Stimulated activated effector memory CD8-positive, alpha-beta T cell treated with anti-CD3 and anti-CD28 coated beads, Interleukin-12 subunit alpha, Interleukin-12 subunit beta, amount 100 ng/mL, for 72 hours (primary cell): ENCODE measurements at regions not wholly inside any gene's neighbourhood (a gene's known extent, or its start where the extent isn't known, plus 50 kb on each side); places are given as distances from the start of the nearest gene placed in this dataset.
A peak's percentile ranks its signal among the peaks of the same experiment; 100 is the strongest.
"Not testable (repeated sequence)": the region's sequence is repeated elsewhere in the genome, so short reads cannot be mapped to it uniquely, and the experiment has no call there.

ENCODE experiments used
- ATAC-seq: fragments of 150-1000 bp; cut with Tn5 transposase; 2 replicates; pipeline ENCODE4 v1.10.0; 2021
- DNase-seq, 2 donors: peaks; one replicate each; pipeline ENCODE4 v3.0.0; 2021 to 2022; ENCODE audit warnings: low spot score in 2 of 2
- H3K27ac Mint-ChIP-seq: one replicate; pipeline ENCODE4 v1.8.0; 2022; ENCODE audit warnings: mild to moderate bottlenecking, mixed read lengths
- H3K36me3 Mint-ChIP-seq: one replicate; pipeline ENCODE4 v1.8.0; 2022; ENCODE audit warnings: mild to moderate bottlenecking, mixed read lengths
- H3K4me1 Mint-ChIP-seq: one replicate; pipeline ENCODE4 v1.8.0; 2022; ENCODE audit warnings: mixed read lengths
- H3K4me3 Mint-ChIP-seq: one replicate; pipeline ENCODE4 v1.8.0; 2022; ENCODE audit warnings: mild to moderate bottlenecking, mixed read lengths
- H3K9me3 Mint-ChIP-seq: one replicate; pipeline ENCODE4 v1.8.0; 2022; ENCODE audit warnings: mixed read lengths

DNA sequence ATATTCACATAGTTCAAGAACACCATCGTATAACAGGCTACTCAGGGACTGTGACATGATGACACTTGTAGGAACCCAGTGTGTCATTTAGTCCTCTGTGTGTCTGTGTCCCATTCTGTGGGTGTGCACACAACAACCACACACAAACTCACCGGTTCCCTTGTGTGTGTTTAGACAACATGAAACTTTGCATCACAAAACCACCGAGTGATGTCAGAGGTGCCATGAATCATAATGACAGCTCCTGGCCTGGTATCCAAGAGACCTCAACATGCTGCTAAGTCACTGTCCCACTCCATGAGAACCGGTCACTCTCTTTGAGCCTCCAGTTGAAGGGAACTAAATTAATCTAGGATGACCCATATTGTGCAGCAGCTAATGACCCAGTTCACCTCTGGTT is 421.3 kb downstream of the PREX1 start:
- DNase-seq: no peak
- Mint-ChIP-seq H3K27ac (no peak overlapping the region), H3K36me3 (no peaks in the 10 kb centered on the region), H3K4me1 (no peaks in the 10 kb centered on the region), H3K9me3 (no peaks in the 10 kb centered on the region), H3K4me3 (no peak overlapping the region)
- ATAC-seq: peak; percentile 80

DNA sequence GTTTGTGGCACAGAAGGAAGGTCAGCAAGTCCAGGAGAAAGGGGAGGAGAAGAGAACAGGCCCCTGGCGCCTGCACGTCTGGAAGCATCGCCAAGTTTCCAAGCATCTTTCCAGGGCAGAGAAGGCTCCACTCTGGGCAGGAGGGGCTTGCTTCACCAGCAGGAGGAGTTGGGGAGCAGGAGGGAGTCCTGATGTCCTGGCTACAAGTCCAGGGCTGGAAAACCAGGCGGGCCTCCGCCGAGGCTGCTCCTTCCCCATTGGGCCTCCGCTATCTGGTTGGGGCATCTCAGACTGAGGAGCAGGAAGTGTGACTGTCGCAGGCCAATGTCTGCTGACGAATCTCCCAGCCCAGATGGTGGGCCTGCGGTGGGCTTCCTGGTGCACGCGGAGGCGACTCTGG is 421.9 kb downstream of the PREX1 start:
- Mint-ChIP-seq H3K36me3 (no peaks in the 10 kb centered on the region), H3K4me1 (no peaks in the 10 kb centered on the region), H3K4me3 (no peak overlapping the region), H3K9me3 (no peaks in the 10 kb centered on the region), H3K27ac (no peak overlapping the region)
- DNase-seq: no peak
- peak; percentile 14 for ATAC-seq

GRCh38 chr20:48404598-48404997 is 423.2 kb downstream of the PREX1 start:
- H3K4me3 Mint-ChIP-seq: no peak overlapping the region
- DNase-seq: no peak
- no peaks in the 10 kb centered on the region for H3K36me3 Mint-ChIP-seq
- H3K4me1 Mint-ChIP-seq: no peaks in the 10 kb centered on the region
- ATAC-seq: no peak
- H3K9me3 Mint-ChIP-seq: no peaks in the 10 kb centered on the region
- no peak overlapping the region for H3K27ac Mint-ChIP-seq

DNA sequence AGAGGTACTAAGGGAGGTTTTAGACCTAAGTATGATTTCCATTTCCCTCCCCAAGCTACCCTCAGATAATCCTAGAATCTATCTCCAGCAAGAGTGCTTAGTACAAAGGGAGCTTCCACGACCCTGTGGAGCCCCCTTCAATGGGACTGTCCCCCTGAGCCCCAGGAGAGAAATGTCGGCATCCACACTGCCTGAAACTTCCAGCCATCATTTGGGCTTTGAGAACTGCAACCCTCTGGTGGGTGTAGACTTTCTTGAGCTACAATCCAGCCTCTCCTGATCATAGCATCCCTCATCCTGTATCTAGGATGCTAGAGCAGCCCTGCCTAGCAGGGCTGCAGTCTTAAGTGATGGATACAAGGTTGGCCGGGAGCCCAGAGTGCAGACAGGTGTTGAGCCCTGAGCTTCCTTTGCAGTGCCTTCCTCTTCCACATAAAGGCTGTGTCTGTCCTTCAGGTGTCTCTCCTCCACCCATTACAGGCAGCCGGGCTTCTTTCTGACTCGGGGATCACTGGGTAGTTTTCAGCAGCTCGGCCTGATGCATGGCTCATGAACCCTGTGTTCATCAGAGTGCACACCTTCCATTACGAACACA is 424.5 kb downstream of the PREX1 start:
- no peak overlapping the region for H3K27ac Mint-ChIP-seq
- no peaks in the 10 kb centered on the region for H3K36me3 Mint-ChIP-seq
- H3K9me3 Mint-ChIP-seq: no peaks in the 10 kb centered on the region
- ATAC-seq (no peak), DNase-seq (no peak)
- no peak overlapping the region for H3K4me3 Mint-ChIP-seq
- no peaks in the 10 kb centered on the region for H3K4me1 Mint-ChIP-seq

- Mint-ChIP-seq H3K36me3 (no peaks in the 10 kb centered on the region), H3K4me3 (no peak overlapping the region), H3K27ac (no peak overlapping the region)
These were observed 426.4 kb downstream of the PREX1 start for GRCh38 chr20:48401359-48401758.

DNA sequence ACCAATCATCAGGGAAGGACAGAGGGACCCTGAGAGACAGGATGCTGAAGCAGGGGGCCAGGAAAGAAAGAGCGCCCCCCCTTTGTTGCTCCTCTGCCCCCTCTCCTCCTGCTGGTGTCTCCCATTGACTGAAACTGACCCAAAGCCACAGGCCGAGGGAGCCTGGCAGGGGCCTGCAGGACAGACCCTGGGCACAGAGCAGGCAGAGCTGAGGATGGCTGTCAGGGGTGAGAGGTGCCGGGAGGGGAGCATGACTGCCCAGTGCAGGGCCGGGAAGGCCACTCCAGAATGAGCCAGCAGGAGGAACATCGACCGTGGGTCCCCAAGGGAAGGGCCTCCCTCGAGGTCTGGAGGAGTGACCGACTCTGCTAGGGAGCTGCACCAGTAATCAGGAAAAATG is 427.8 kb downstream of the PREX1 start:
- no peaks in the 10 kb centered on the region for H3K9me3 Mint-ChIP-seq
- H3K36me3 Mint-ChIP-seq: no peaks in the 10 kb centered on the region
- no peak for DNase-seq
- H3K4me3 Mint-ChIP-seq: no peak overlapping the region
- no peak for ATAC-seq
- no peaks in the 10 kb centered on the region for H3K4me1 Mint-ChIP-seq
- H3K27ac Mint-ChIP-seq: no peak overlapping the region

More at GRCh38 chr20:48401359-48401758, 426.4 kb downstream of the PREX1 start:
- no peaks in the 10 kb centered on the region for H3K4me1 Mint-ChIP-seq
- no peak for ATAC-seq
- H3K9me3 Mint-ChIP-seq: no peaks in the 10 kb centered on the region
- DNase-seq: no peak

- H3K4me3 Mint-ChIP-seq: no peak overlapping the region
- no peak overlapping the region for H3K27ac Mint-ChIP-seq
- H3K9me3 Mint-ChIP-seq: no peaks in the 10 kb centered on the region
- no peak for ATAC-seq
- no peak for DNase-seq
- H3K36me3 Mint-ChIP-seq: no peaks in the 10 kb centered on the region
- H3K4me1 Mint-ChIP-seq: no peaks in the 10 kb centered on the region
These were observed 429.0 kb downstream of the PREX1 start for GRCh38 chr20:48398506-48399449.

DNA sequence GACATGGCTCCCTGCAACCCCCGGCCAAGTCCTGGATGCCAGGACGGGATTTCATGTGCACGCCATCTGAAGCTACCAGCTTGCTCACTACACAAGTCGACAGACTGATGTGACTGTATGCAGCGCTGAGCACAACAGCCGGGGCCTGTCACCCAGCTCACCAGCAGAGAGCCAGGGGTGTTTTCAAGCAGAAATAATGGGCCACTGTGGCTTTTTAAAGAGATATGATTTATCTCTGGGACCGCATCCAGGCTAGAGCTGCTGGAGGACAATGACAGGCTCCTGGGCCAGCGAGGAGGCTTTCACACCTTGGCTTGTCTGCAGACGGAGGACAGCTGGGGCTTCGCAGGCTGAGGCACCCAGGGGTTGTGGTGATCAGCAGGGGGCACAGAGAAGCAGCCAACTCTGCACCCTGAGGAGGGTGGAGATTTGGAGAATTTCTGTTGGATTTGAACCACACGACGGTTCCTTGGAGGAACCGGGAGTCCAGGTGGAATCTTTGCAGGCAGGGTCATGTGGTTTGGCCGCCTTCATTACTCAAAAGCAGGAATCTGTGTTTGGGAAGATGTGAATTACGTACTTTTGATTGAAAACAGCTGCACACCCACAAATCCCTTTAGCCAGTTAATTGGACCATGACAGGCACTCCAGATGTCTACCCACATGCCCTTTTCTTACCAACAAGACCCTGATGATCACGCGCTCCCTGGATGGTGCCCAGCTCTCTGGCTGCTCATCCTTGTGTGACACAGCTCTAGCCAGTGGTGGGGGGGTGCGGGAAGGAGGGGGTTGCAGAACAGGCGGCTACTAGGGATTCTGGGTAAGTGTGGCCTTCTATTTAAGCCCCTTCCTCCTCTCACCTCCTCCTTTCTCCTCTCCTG is 430.6 kb downstream of the PREX1 start:
- H3K4me1 Mint-ChIP-seq, DNase-seq, H3K27ac Mint-ChIP-seq, H3K4me3 Mint-ChIP-seq, H3K9me3 Mint-ChIP-seq, ATAC-seq, H3K36me3 Mint-ChIP-seq: not testable (repeated sequence)

- H3K9me3 Mint-ChIP-seq: peaks cover 5% of the 10 kb centered on the region
- DNase-seq: no peak
These were observed 431.8 kb downstream of the PREX1 start for GRCh38 chr20:48395816-48396546.

GRCh38 chr20:48394415-48395081 is 433.3 kb downstream of the PREX1 start:
- Mint-ChIP-seq H3K27ac (no peak overlapping the region), H3K36me3 (no peaks in the 10 kb centered on the region), H3K9me3 (peaks cover 10% of the 10 kb centered on the region), H3K4me1 (no peaks in the 10 kb centered on the region), H3K4me3 (no peak overlapping the region)
- DNase-seq (no peak), ATAC-seq (peak; percentile 8)

More at GRCh38 chr20:48395816-48396546, 431.8 kb downstream of the PREX1 start:
- no peak overlapping the region for H3K4me3 Mint-ChIP-seq
- H3K4me1 Mint-ChIP-seq: no peaks in the 10 kb centered on the region
- no peak for ATAC-seq
- no peak overlapping the region for H3K27ac Mint-ChIP-seq
- H3K36me3 Mint-ChIP-seq: no peaks in the 10 kb centered on the region

DNA sequence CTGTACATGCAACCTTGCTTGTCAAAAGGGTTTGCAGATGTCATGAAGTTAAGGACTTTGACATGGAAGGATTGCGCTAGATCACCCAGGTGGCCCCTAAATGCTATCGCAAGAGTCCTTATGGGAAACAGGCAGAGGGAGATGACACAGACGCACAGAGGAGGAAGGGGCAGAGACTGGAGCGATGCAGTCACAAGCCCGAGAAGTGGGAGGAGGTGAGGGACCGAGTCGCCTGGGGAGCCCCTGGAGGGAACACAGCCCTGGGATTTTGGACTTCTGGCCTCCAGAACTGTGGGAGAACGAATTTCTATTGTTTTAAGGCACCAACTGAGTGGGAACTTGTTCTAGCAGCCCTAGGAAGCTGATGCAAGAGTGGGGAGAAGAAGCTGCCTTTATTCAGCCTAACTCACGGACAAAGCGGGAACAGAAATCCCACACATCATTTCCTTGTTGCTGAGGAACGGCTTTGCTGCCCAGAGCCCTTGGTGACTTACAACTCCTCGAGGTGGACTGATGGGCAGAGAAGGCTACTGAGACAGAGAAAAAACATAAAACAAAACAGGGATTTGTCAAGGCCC is 434.0 kb downstream of the PREX1 start:
- ATAC-seq: no peak
- H3K4me1 Mint-ChIP-seq: no peaks in the 10 kb centered on the region

DNA sequence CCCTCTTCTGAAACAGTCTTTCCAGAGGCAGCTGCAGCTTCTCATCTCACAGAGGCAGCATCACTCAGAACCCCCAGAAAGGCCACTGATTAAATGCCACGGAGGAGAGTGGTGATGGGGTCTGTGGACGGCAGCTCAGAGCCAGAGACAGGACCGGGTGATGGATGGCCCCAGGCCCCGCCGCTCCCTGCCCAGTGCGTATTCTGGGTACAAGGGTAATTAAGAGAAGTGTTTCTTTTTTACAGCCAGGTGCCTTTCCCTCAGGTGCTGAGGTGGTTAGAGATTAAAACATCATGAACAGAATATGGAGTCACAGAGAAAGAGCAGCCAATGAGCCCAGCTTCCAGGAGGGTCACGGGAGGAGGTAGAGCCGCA is 434.5 kb downstream of the PREX1 start:
- Mint-ChIP-seq H3K36me3 (no peaks in the 10 kb centered on the region), H3K9me3 (peaks cover 10% of the 10 kb centered on the region), H3K4me3 (no peak overlapping the region), H3K27ac (no peak overlapping the region), H3K4me1 (no peaks in the 10 kb centered on the region)
- DNase-seq (no peak), ATAC-seq (no peak)

More for the DNA sequence above, 434.0 kb downstream of the PREX1 start:
- Mint-ChIP-seq H3K4me3 (no peak overlapping the region), H3K36me3 (no peaks in the 10 kb centered on the region), H3K27ac (no peak overlapping the region), H3K9me3 (peaks cover 10% of the 10 kb centered on the region)
- DNase-seq: no peak

GRCh38 chr20:48392407-48393310 is 435.1 kb downstream of the PREX1 start:
- no peak for DNase-seq
- no peaks in the 10 kb centered on the region for H3K4me1 Mint-ChIP-seq
- H3K4me3 Mint-ChIP-seq: no peak overlapping the region
- H3K27ac Mint-ChIP-seq: no peak overlapping the region
- no peaks in the 10 kb centered on the region for H3K36me3 Mint-ChIP-seq
- H3K9me3 Mint-ChIP-seq: peaks cover 10% of the 10 kb centered on the region
- ATAC-seq: no peak
